ENCODE measurements at regions not wholly inside any gene's neighbourhood (a gene's known extent, or its start where the extent isn't known, plus 50 kb on each side); places are given as distances from the start of the nearest gene placed in this dataset.
A peak's percentile ranks its signal among the peaks of the same experiment; 100 is the strongest.

- H2BK120ac ChIP-seq (ENCODE audit: low read depth, low read length, poor library complexity, severe bottlenecking): no peak overlapping the region
- no peak overlapping the region for H3K27ac ChIP-seq (ENCODE audit: insufficient read length, low read depth, low read length)
- TF ChIP-seq, protein P1, sequence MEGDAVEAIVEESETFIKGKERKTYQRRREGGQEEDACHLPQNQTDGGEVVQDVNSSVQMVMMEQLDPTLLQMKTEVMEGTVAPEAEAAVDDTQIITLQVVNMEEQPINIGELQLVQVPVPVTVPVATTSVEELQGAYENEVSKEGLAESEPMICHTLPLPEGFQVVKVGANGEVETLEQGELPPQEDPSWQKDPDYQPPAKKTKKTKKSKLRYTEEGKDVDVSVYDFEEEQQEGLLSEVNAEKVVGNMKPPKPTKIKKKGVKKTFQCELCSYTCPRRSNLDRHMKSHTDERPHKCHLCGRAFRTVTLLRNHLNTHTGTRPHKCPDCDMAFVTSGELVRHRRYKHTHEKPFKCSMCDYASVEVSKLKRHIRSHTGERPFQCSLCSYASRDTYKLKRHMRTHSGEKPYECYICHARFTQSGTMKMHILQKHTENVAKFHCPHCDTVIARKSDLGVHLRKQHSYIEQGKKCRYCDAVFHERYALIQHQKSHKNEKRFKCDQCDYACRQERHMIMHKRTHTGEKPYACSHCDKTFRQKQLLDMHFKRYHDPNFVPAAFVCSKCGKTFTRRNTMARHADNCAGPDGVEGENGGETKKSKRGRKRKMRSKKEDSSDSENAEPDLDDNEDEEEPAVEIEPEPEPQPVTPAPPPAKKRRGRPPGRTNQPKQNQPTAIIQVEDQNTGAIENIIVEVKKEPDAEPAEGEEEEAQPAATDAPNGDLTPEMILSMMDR (conservative IDR thresholded peaks at IDR 0.05): no peak
- Mint-ChIP-seq H3K36me3 (ENCODE audit: insufficient read depth in 1 of 3, low read depth in 3 of 3) (peaks cover 0 to 11% (median 2%) of the 10 kb centered on the region in 3 experiments; a peak in 4 of 7 replicates), H3K4me3 (no peak overlapping the region), H3K4me1 (peaks cover 2 to 13% of the 10 kb centered on the region in 2 experiments), H3K9me3 (peaks cover 5 to 10% of the 10 kb centered on the region in 2 experiments; a peak in 4 of 5 replicates), H3K27ac (no peak overlapping the region), H3K27me3 (ENCODE audit: low read depth) (peaks cover 15% of the 10 kb centered on the region)
- H3K23me2 ChIP-seq (ENCODE audit: insufficient read length, low read depth, low read length, poor library complexity, severe bottlenecking): no peaks in the 10 kb centered on the region
- peak; percentile 16 for DNase-seq
- H4K91ac ChIP-seq (ENCODE audit: insufficient read length, low read depth, low read length): no peak overlapping the region
- no peak overlapping the region for H4K8ac ChIP-seq (replicated peaks; ENCODE audit: insufficient read length, low read depth, low read length)
- H3K27me3 ChIP-seq (ENCODE audit: insufficient read depth, low read length): no peaks in the 10 kb centered on the region
- no peaks in the 10 kb centered on the region for H4K20me1 ChIP-seq (ENCODE audit: control insufficient read depth, insufficient read depth, insufficient read length)
- no peaks in the 10 kb centered on the region for H3K4me1 ChIP-seq (ENCODE audit: insufficient read depth, low read length)
- H3K14ac ChIP-seq (ENCODE audit: insufficient read depth, low read length): no peak overlapping the region
- no peak overlapping the region for H2AFZ ChIP-seq (ENCODE audit: low read length)
- no peak overlapping the region for H3K18ac ChIP-seq (ENCODE audit: insufficient read length, low read depth, low read length)
- no peak overlapping the region for H3T11ph ChIP-seq (ENCODE audit: low read length)
- no peaks in the 10 kb centered on the region for H3K79me2 ChIP-seq (ENCODE audit: insufficient read depth, low read length)
- H3K23ac ChIP-seq (ENCODE audit: insufficient read length, low read depth, low read length): no peak overlapping the region
- no CpG with 5 or more reads among the region's 6 CpGs for WGBS (ENCODE audit: extremely low coverage, insufficient read length, low lambda C conversion rate)
- H3K9me3 ChIP-seq (ENCODE audit: control insufficient read depth, low read depth, low read length): no peaks in the 10 kb centered on the region
- H3K79me1 ChIP-seq (ENCODE audit: insufficient read depth, low read depth, low read length, poor library complexity, severe bottlenecking): no peaks in the 10 kb centered on the region
- no peak overlapping the region for H3K56ac ChIP-seq (ENCODE audit: insufficient read length, low read depth, low read length)
- no peak overlapping the region for H2BK12ac ChIP-seq (ENCODE audit: insufficient read length, low read depth, low read length)
- H4K5ac ChIP-seq (ENCODE audit: insufficient read length, low read depth, low read length): no peak overlapping the region
- H3K9ac ChIP-seq (ENCODE audit: extremely low read depth, insufficient read length, low read length): no peak overlapping the region
- H2BK15ac ChIP-seq (ENCODE audit: low read depth, low read length): no peak overlapping the region
- no peak overlapping the region for H3K4ac ChIP-seq (ENCODE audit: low read depth, low read length)
- H2BK20ac ChIP-seq (ENCODE audit: low read depth, low read length, poor library complexity, severe bottlenecking): no peak overlapping the region
- no peak overlapping the region for H2BK5ac ChIP-seq (ENCODE audit: insufficient read length, low read length)
- H3K4me2 ChIP-seq (ENCODE audit: insufficient read depth, insufficient read length, low read length): no peak overlapping the region
- no peak overlapping the region for H2AK5ac ChIP-seq (ENCODE audit: insufficient read length, low read length)
Observed at GRCh38 chr17:34727601-34728000, 148.2 kb downstream of the TMEM132E start.

Measured in H9 (cell line).